Lower lobe of right lung (tissue), 2 donors: ENCODE measurements at regions not wholly inside any gene's neighbourhood (a gene's known extent, or its start where the extent isn't known, plus 50 kb on each side); places are given as distances from the start of the nearest gene placed in this dataset.

Source experiments
- ATAC-seq, 2 donors: fragments of 200-7000 bp; cut with Tn5 transposase; one replicate each; pipeline ENCODE4 v1.9.1; 2020 to 2022; ENCODE audit warnings: mild to moderate bottlenecking in 2 of 2, moderate library complexity in 2 of 2
- DNase-seq: peaks from one replicate; pipeline ENCODE4 v3.0.0-alpha.2; 2020
- H3K27ac ChIP-seq: fragments of 200-600 bp; one replicate; pipeline ENCODE4 v1.8.0; 2022
- H3K27me3 ChIP-seq: fragments of 200-600 bp; one replicate; pipeline ENCODE4 v1.8.0; 2022; ENCODE audit warnings: low read depth
- H3K36me3 ChIP-seq: fragments of 200-600 bp; one replicate; pipeline ENCODE4 v1.8.0; 2022; ENCODE audit warnings: mild to moderate bottlenecking
- H3K4me1 ChIP-seq: fragments of 200-600 bp; one replicate; pipeline ENCODE4 v1.8.0; 2022
- H3K4me3 ChIP-seq: fragments of 200-600 bp; one replicate; pipeline ENCODE4 v1.8.0; 2022; ENCODE audit warnings: mild to moderate bottlenecking
- H3K9me3 ChIP-seq: fragments of 200-600 bp; one replicate; pipeline ENCODE4 v1.8.0; 2022
- intact Hi-C: fragments of 100-400 bp; cut with DNase I; formaldehyde crosslinking; loops from one replicate; pipeline ENCODE4 v1.11.0; 2022
- TF ChIP-seq, protein P1 (sequence below): fragments of 200-600 bp; IDR thresholded peaks from one replicate; pipeline ENCODE4 v1.8.0; 2022; ENCODE audit warnings: antibody characterized with exemption, mild to moderate bottlenecking
- donor health status: DM: no; HTN: yes; CAD: no; lungs with severe emphysema.

DNA sequence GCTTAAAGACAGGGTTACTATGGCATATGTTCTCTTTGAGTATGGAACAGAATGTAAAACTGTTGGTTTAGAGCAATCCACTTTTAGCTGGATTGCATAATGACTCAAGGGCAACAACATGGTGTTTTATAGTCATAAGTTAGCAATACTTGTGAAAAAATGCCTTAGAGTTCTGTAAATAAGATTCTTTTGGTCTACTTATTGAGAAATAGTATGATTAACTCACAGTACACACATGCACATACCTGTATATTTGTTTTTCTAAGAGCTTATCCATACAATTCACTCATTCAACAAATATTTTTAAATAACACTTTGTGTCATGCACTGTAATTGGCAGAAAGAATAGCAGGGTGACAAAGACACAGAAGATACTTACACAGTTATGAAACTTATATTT lies 1415.5 kb downstream of the PCDH7 start:
- H3K27ac ChIP-seq, result no peak overlapping the region
- TF ChIP-seq, protein P1, sequence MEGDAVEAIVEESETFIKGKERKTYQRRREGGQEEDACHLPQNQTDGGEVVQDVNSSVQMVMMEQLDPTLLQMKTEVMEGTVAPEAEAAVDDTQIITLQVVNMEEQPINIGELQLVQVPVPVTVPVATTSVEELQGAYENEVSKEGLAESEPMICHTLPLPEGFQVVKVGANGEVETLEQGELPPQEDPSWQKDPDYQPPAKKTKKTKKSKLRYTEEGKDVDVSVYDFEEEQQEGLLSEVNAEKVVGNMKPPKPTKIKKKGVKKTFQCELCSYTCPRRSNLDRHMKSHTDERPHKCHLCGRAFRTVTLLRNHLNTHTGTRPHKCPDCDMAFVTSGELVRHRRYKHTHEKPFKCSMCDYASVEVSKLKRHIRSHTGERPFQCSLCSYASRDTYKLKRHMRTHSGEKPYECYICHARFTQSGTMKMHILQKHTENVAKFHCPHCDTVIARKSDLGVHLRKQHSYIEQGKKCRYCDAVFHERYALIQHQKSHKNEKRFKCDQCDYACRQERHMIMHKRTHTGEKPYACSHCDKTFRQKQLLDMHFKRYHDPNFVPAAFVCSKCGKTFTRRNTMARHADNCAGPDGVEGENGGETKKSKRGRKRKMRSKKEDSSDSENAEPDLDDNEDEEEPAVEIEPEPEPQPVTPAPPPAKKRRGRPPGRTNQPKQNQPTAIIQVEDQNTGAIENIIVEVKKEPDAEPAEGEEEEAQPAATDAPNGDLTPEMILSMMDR, result no peak
- no peaks in the 10 kb centered on the region for H3K27me3 ChIP-seq
- intact Hi-C loops, result no loop called here
- H3K36me3 ChIP-seq, result no peaks in the 10 kb centered on the region
- ATAC-seq (no peak), DNase-seq (no peak)
- no peaks in the 10 kb centered on the region for H3K4me1 ChIP-seq
- no peak overlapping the region for H3K4me3 ChIP-seq
- H3K9me3 ChIP-seq, result no peaks in the 10 kb centered on the region

DNA sequence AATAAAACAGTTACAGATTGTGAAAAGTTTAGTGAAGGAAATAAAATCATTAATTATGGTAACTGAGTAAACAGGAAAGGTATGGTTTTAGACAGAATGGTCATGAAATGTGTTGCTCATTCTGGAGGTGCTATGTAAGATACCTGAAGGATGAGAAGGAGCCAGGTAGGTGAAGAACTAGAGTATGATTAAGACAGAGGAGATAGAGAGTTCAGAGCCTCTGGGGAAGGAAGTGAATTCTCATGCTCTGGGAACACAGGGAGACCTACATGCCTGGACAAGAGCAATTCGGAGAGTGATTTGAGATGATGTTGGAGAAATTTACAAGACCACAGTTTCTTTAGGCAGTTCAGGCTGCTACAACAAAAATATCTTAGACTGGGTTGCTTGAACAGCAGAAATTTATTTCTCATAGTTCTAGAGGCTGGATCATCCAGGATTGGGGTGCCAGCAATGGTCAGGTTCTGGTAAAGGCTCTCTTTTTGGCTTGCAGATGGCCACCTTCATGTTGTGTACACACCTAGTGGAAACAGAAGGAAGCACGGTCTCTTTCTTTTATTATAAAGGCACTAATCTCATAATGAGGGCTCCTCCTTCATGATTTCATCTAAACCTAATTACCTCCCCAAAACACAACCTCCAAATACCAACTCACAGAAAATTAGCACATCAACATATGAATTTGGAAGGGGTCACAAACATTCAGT lies 1416.1 kb downstream of the PCDH7 start:
- no peaks in the 10 kb centered on the region for H3K9me3 ChIP-seq
- H3K4me1 ChIP-seq, result no peaks in the 10 kb centered on the region
- ATAC-seq (no peak), DNase-seq (no peak)
- no peaks in the 10 kb centered on the region for H3K27me3 ChIP-seq
- no peak overlapping the region for H3K27ac ChIP-seq
- no peaks in the 10 kb centered on the region for H3K36me3 ChIP-seq
- TF ChIP-seq, protein P1, result no peak
- intact Hi-C loops, result no loop called here
- no peak overlapping the region for H3K4me3 ChIP-seq

DNA sequence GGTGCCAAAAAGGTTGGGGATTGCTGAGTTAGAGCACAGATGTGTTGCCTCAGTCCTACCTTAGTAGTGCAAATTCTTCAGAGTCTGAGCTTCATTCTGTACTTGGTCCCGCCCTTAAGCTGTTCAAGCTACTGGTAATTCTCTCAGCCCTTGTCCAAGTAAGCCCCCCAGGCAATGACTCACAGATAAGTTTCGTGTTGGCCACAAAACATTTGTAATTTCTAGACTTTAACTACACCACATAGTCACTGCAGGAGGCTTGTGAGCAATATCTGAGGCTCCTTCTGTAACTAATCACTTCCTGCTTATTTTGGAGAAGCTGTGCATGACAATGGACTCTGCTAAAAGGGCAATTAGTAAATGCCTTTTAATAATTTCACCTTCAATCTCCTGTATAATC lies 1420.5 kb downstream of the PCDH7 start:
- no peaks in the 10 kb centered on the region for H3K4me1 ChIP-seq
- TF ChIP-seq, protein P1, result no peak
- intact Hi-C loops, result no loop called here
- H3K27me3 ChIP-seq, result no peaks in the 10 kb centered on the region
- H3K36me3 ChIP-seq, result no peaks in the 10 kb centered on the region
- H3K27ac ChIP-seq, result no peak overlapping the region
- no peaks in the 10 kb centered on the region for H3K9me3 ChIP-seq
- ATAC-seq (no peak), DNase-seq (no peak)
- H3K4me3 ChIP-seq, result no peak overlapping the region

DNA sequence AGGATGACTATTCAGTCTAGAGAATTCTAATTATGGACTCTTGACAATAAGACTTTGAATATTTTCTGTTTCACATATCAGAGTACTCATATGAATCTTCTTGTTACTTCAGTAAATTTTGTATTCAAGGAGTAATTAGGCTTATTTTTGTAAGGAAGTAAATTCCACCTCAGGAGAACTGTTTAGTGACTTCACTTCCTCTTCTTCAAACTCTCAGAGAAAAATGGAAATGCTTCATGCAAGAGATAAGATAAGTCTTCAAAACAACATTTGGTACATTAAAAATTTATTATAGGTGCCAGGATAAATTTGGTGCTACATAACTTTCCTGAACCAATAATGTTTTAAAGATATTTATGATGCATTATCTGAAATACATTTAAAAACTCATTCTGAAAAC lies 1421.9 kb downstream of the PCDH7 start:
- intact Hi-C loops, result no loop called here
- Histone ChIP-seq H3K27ac (no peak overlapping the region), H3K27me3 (no peaks in the 10 kb centered on the region), H3K4me3 (no peak overlapping the region), H3K9me3 (no peaks in the 10 kb centered on the region), H3K4me1 (no peaks in the 10 kb centered on the region), H3K36me3 (no peaks in the 10 kb centered on the region)
- no peak for DNase-seq
- no peak for ATAC-seq
- TF ChIP-seq, protein P1, result no peak

DNA sequence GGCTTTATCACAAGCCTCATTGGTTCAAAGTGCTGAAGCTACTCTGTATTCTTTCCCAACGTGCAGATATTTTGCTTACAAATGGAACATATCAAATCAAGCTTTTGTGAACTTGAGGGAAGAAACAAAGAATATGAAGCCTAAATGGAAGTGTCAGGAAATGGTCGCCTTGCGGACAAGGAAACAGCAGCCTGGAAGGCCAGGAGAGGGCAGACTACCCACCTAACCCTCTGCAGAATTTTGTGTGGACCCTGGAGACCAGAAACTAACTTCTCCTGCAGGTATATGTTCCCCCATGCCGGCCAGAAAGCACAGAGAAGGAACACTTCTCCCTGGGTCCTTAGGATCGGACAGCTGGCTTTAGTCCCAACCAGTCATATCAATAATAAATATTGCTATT lies 1425.8 kb downstream of the PCDH7 start:
- Histone ChIP-seq H3K27ac (no peak overlapping the region), H3K9me3 (no peaks in the 10 kb centered on the region), H3K27me3 (no peaks in the 10 kb centered on the region), H3K4me3 (no peak overlapping the region), H3K4me1 (no peaks in the 10 kb centered on the region), H3K36me3 (no peaks in the 10 kb centered on the region)
- TF ChIP-seq, protein P1, result no peak
- intact Hi-C loops, result no loop called here
- DNase-seq (no peak), ATAC-seq (no peak)
